H1 (cell line): ENCODE measurements at regions not wholly inside any gene's neighbourhood (a gene's known extent, or its start where the extent isn't known, plus 50 kb on each side); places are given as distances from the start of the nearest gene placed in this dataset.

Source experiments
- CTCF ChIA-PET: fragments of 300-600 bp; sonication (Branson Sonifier 250); formaldehyde crosslinking; loops from one replicate; lab custom pipeline; 2021; ENCODE audit not compliant: partially characterized antibody; lab: Charles Lee
- POLR2A ChIA-PET: fragments of 300-600 bp; sonication (Branson Sonifier 250); formaldehyde crosslinking; loops from one replicate; lab custom pipeline; 2021; ENCODE audit warnings: inconsistent platforms; ENCODE audit not compliant: partially characterized antibody; lab: Charles Lee
- DNase-seq, 2 experiments: peaks; one replicate each; pipeline versions ENCODE4 v3.0.0 to v3.0.0-alpha.2; 2010 to 2022; ENCODE audit warnings: low spot score in 2 of 2, low read depth in 1 of 2, mixed read lengths in 1 of 2
- FAIRE-seq: peaks from 2 replicates; lab custom pipeline; 2011; peaks lifted over from hg19 to GRCh38; lab: Jason Lieb, UNC
- H2AFZ ChIP-seq: 2 replicates; pipeline ENCODE4 v1.8.1; 2012; ENCODE audit warnings: low read length, inconsistent platforms
- H2AK5ac ChIP-seq: 2 replicates; pipeline ENCODE4 v1.6.1; 2013; ENCODE audit warnings: low read depth, low read length
- H2BK120ac ChIP-seq: replicated peaks from 2 replicates; pipeline ENCODE3; 2013; ENCODE audit warnings: low read depth, low read length, inconsistent platforms
- H2BK12ac ChIP-seq: 2 replicates; pipeline ENCODE4 v1.6.1; 2013; ENCODE audit warnings: low read depth, low read length
- H2BK15ac ChIP-seq: 2 replicates; pipeline ENCODE4 v1.6.1; 2013; ENCODE audit warnings: low read length
- H2BK20ac ChIP-seq: 2 replicates; pipeline ENCODE4 v1.6.1; 2013; ENCODE audit warnings: low read length
- H2BK5ac ChIP-seq: 2 replicates; pipeline ENCODE4 v1.6.1; 2013; ENCODE audit warnings: low read depth, low read length
- H3K14ac ChIP-seq: 2 replicates; pipeline ENCODE4 v1.6.1; 2013; ENCODE audit warnings: inconsistent platforms; ENCODE audit not compliant: insufficient read length
- H3K18ac ChIP-seq: 2 replicates; pipeline ENCODE4 v1.6.1; 2013; ENCODE audit warnings: low read length; ENCODE audit errors: extremely low read depth
- H3K23ac ChIP-seq: 2 replicates; pipeline ENCODE4 v1.6.1; 2013; ENCODE audit warnings: inconsistent platforms; ENCODE audit not compliant: insufficient read length
- H3K23me2 ChIP-seq: 2 replicates; pipeline ENCODE4 v1.6.1; 2013; ENCODE audit warnings: low read depth, low read length
- H3K27ac ChIP-seq: 2 replicates; pipeline ENCODE4 v1.6.1; 2011; ENCODE audit warnings: low read depth, low read length, inconsistent platforms
- H3K27me3 ChIP-seq, 4 experiments: replicated peaks in 1 of 4; 1 replicate in 1 of 4; 2 replicates in 3 of 4; pipeline versions ENCODE4 v1.6.1 to v1.8.1; 2011 to 2013; ENCODE audit warnings: low read length in 3 of 4, mild to moderate bottlenecking in 3 of 4, inconsistent platforms in 2 of 4, mixed read lengths in 2 of 4, moderate library complexity in 1 of 4; ENCODE audit not compliant: control insufficient read depth in 3 of 4, insufficient read depth in 3 of 4; ENCODE audit errors: extremely low read depth in 1 of 4
- H3K36me3 ChIP-seq, 4 experiments: 2 replicates each; pipeline versions ENCODE4 v1.6.1 to v1.8.1; 2011 to 2013; ENCODE audit warnings: mild to moderate bottlenecking in 4 of 4, low read length in 3 of 4, moderate library complexity in 2 of 4, control low read depth in 1 of 4, inconsistent platforms in 1 of 4; ENCODE audit not compliant: insufficient read depth in 4 of 4, control insufficient read depth in 2 of 4
- H3K4ac ChIP-seq: replicated peaks from 2 replicates; pipeline ENCODE3; 2013; ENCODE audit warnings: low read length, low read depth, mixed read lengths, inconsistent platforms; ENCODE audit not compliant: insufficient read length
- H3K4me1 ChIP-seq, 4 experiments: replicated peaks in 1 of 4; 1 replicate in 1 of 4; 2 replicates in 3 of 4; pipeline versions ENCODE4 v1.6.1 to v1.8.1; 2011 to 2013; ENCODE audit warnings: low read length in 3 of 4, inconsistent platforms in 2 of 4, mixed read lengths in 1 of 4; ENCODE audit not compliant: insufficient read depth in 4 of 4, control insufficient read depth in 3 of 4
- H3K4me2 ChIP-seq, 2 experiments: 2 replicates each; pipeline versions ENCODE4 v1.6.1 to v1.8.1; 2011 to 2013; ENCODE audit warnings: low read depth in 2 of 2, low read length in 2 of 2, control low read depth in 1 of 2, inconsistent platforms in 1 of 2, mild to moderate bottlenecking in 1 of 2; ENCODE audit not compliant: insufficient read depth in 1 of 2
- H3K4me3 ChIP-seq, 4 experiments: fragments of 200-600, 300-600 bp in 1 of 4; sonication (generic), shearing (Covaris generic), sonication (Bioruptor Twin) in 1 of 4; 2 replicates each; pipeline versions ENCODE4 v1.5.1 to v1.8.1; 2011 to 2016; ENCODE audit warnings: low read length in 4 of 4, low read depth in 3 of 4, control low read depth in 2 of 4, inconsistent platforms in 2 of 4, mild to moderate bottlenecking in 2 of 4, mixed read lengths in 1 of 4, moderate library complexity in 1 of 4; ENCODE audit not compliant: insufficient read depth in 2 of 4; ENCODE audit errors: extremely low read depth in 1 of 4
- H3K56ac ChIP-seq: replicated peaks from 2 replicates; pipeline ENCODE3; 2013; ENCODE audit warnings: low read depth, mild to moderate bottlenecking, mixed read lengths, low read length, inconsistent platforms; ENCODE audit not compliant: insufficient read length
- H3K79me1 ChIP-seq: 2 replicates; pipeline ENCODE4 v1.6.1; 2013; ENCODE audit warnings: low read depth, low read length, control low read depth
- H3K79me2 ChIP-seq, 2 experiments: 2 replicates each; pipeline versions ENCODE4 v1.6.1 to v1.8.1; 2012 to 2013; ENCODE audit warnings: low read length in 2 of 2, mild to moderate bottlenecking in 2 of 2, inconsistent platforms in 1 of 2; ENCODE audit not compliant: insufficient read depth in 2 of 2, control insufficient read depth in 1 of 2
- H3K9ac ChIP-seq, 4 experiments: replicated peaks in 1 of 4; 1 replicate in 1 of 4; 2 replicates in 3 of 4; pipeline versions ENCODE4 v1.6.1 to v1.8.1; 2011 to 2013; ENCODE audit warnings: low read depth in 3 of 4, low read length in 3 of 4, control low read depth in 2 of 4, mild to moderate bottlenecking in 2 of 4, moderate library complexity in 2 of 4, inconsistent platforms in 1 of 4; ENCODE audit errors: extremely low read depth in 1 of 4
- H3K9me3 ChIP-seq, 2 experiments: 2 replicates each; pipeline versions ENCODE4 v1.6.1 to v1.8.1; 2012 to 2013; ENCODE audit warnings: mild to moderate bottlenecking in 2 of 2, moderate library complexity in 2 of 2, control low read depth in 1 of 2, inconsistent platforms in 1 of 2, low read depth in 1 of 2, low read length in 1 of 2, mixed read lengths in 1 of 2; ENCODE audit not compliant: insufficient read depth in 2 of 2
- H4K20me1 ChIP-seq, 2 experiments: replicated peaks in 1 of 2; 2 replicates each; pipeline versions ENCODE3 to v1.8.1; 2011 to 2013; ENCODE audit warnings: inconsistent platforms in 2 of 2, low read length in 2 of 2, mild to moderate bottlenecking in 1 of 2; ENCODE audit not compliant: insufficient read depth in 2 of 2, control insufficient read depth in 1 of 2
- H4K5ac ChIP-seq: 2 replicates; pipeline ENCODE4 v1.6.1; 2013; ENCODE audit warnings: low read length, low read depth, mixed read lengths, inconsistent platforms; ENCODE audit not compliant: insufficient read length
- H4K8ac ChIP-seq: 2 replicates; pipeline ENCODE4 v1.8.0; 2013; ENCODE audit warnings: mild to moderate bottlenecking, moderate library complexity, low read length, inconsistent platforms; ENCODE audit not compliant: insufficient read depth; ENCODE audit errors: extremely low read depth
- H4K91ac ChIP-seq: replicated peaks from 2 replicates; pipeline ENCODE3; 2013; ENCODE audit warnings: low read length, mixed read lengths, inconsistent platforms; ENCODE audit not compliant: insufficient read length
- CBX5 ChIP-seq: fragments of 300-800, 300-1000 bp; sonication (generic); IDR thresholded peaks from 2 replicates; pipeline ENCODE4 v1.7.1; 2016; ENCODE audit warnings: antibody characterized with exemption, low read length, low read depth
- CHD2 ChIP-seq: IDR thresholded peaks from 2 replicates; pipeline ENCODE4 v1.6.1; 2012; ENCODE audit warnings: low read length, improper control_type of control experiment
- JUN ChIP-seq: IDR thresholded peaks from 2 replicates; pipeline ENCODE4 v1.6.1; 2011; ENCODE audit warnings: low read depth, mild to moderate bottlenecking, improper control_type of control experiment, low read length
- NRF1 ChIP-seq: IDR thresholded peaks from 2 replicates; pipeline ENCODE4 v1.6.1; 2011; ENCODE audit warnings: mild to moderate bottlenecking, low read depth, low read length, improper control_type of control experiment
- RAD21 ChIP-seq, 2 experiments: IDR thresholded peaks in 1 of 2; conservative IDR thresholded peaks in 1 of 2; 2 replicates each; pipeline ENCODE4 v1.6.1; 2011; ENCODE audit warnings: low read depth in 2 of 2, low read length in 2 of 2, improper control_type of control experiment in 1 of 2, inconsistent platforms in 1 of 2, mild to moderate bottlenecking in 1 of 2, moderate library complexity in 1 of 2
- RFX5 ChIP-seq: IDR thresholded peaks from 2 replicates; pipeline ENCODE4 v1.6.1; 2011; ENCODE audit warnings: low read depth, low read length, improper control_type of control experiment, borderline replicate concordance
- SIRT6 ChIP-seq: IDR thresholded peaks from one replicate; pipeline ENCODE4 v1.7.1; 2012; ENCODE audit warnings: low read length, inconsistent platforms
- SRF ChIP-seq: IDR thresholded peaks from 2 replicates; pipeline ENCODE4 v1.6.1; 2011; ENCODE audit warnings: mild to moderate bottlenecking, low read depth, low read length, moderate library complexity
- TAF7 ChIP-seq: optimal IDR thresholded peaks from 2 replicates; pipeline ENCODE3; 2011; ENCODE audit warnings: low read depth, mild to moderate bottlenecking, inconsistent platforms, low read length, moderate library complexity, borderline replicate concordance
- TCF12 ChIP-seq: IDR thresholded peaks from 2 replicates; pipeline ENCODE4 v1.6.1; 2011; ENCODE audit warnings: low read depth, mild to moderate bottlenecking, low read length
- YY1 ChIP-seq: IDR thresholded peaks from 2 replicates; pipeline ENCODE4 v1.6.1; 2011; ENCODE audit warnings: low read depth, mild to moderate bottlenecking, low read length

GRCh38 chr2:55796121-55796520 lies 102.5 kb upstream of the PNPT1 start:
- Histone ChIP-seq H3K4me1 (no peaks in the 10 kb centered on the region), H3K27ac (no peak overlapping the region), H3K36me3 (no peaks in the 10 kb centered on the region), H3K4me3 (no peak overlapping the region), H2BK12ac (no peak overlapping the region), H4K91ac (no peak overlapping the region), H4K8ac (no peak overlapping the region), H4K20me1 (no peaks in the 10 kb centered on the region), H3K27me3 (no peaks in the 10 kb centered on the region), H2BK20ac (no peak overlapping the region), H3K79me1 (no peaks in the 10 kb centered on the region), H3K4ac (no peak overlapping the region), H3K56ac (no peak overlapping the region), H3K4me2 (no peak overlapping the region), H3K23me2 (no peaks in the 10 kb centered on the region), H3K9ac (no peak overlapping the region), H2AFZ (no peak overlapping the region), H2BK120ac (no peak overlapping the region), H3K14ac (no peak overlapping the region), H2BK5ac (no peak overlapping the region), H2AK5ac (no peak overlapping the region), H4K5ac (no peak overlapping the region), H2BK15ac (no peak overlapping the region), H3K23ac (no peak overlapping the region), H3K18ac (no peak overlapping the region), H3K79me2 (no peaks in the 10 kb centered on the region), H3K9me3 (peaks cover 2 to 8% of the 10 kb centered on the region in 2 experiments; a peak in 1 of 4 replicates)
- FAIRE-seq (no peak), DNase-seq (no peak)
- ChIA-PET CTCF (no interaction called here), POLR2A (no interaction called here)
- TF ChIP-seq YY1 (no peak), JUN (no peak), RFX5 (no peak), SIRT6 (no peak), TAF7 (no peak), NRF1 (no peak), SRF (no peak), CHD2 (no peak), RAD21 (IDR thresholded peaks at IDR 0.05 in 1 of 2, conservative IDR thresholded peaks at IDR 0.05 in 1 of 2; ENCODE audit: low read depth in 2 of 2, low read length in 2 of 2) (no peak), TCF12 (no peak), CBX5 (no peak)
